SK-N-MC (cell line): ENCODE measurements at regions not wholly inside any gene's neighbourhood (a gene's known extent, or its start where the extent isn't known, plus 50 kb on each side); places are given as distances from the start of the nearest gene placed in this dataset.

ENCODE experiments used
- EZH2 ChIP-seq: fragments of 200-600 bp; sonication (generic); IDR thresholded peaks from one replicate; pipeline ENCODE4 v1.6.1; 2017; ENCODE audit warnings: antibody characterized with exemption
- FOXP2 ChIP-seq: optimal IDR thresholded peaks from 2 replicates; pipeline ENCODE3; 2011; ENCODE audit warnings: mild to moderate bottlenecking, moderate library complexity; ENCODE audit not compliant: insufficient read depth; ENCODE audit errors: extremely low read length, control extremely low read depth
- POLR2AphosphoS5 ChIP-seq: IDR thresholded peaks from 2 replicates; pipeline ENCODE4 v1.6.1; 2012; ENCODE audit warnings: mild to moderate bottlenecking, low read depth, low read length, borderline replicate concordance

GRCh38 chr7:20513341-20513740, 102.1 kb upstream of the ABCB5 start:
- TF ChIP-seq EZH2 (no peak), POLR2AphosphoS5 (no peak), FOXP2 (no peak)
